ENCODE measurements at regions not wholly inside any gene's neighbourhood (a gene's known extent, or its start where the extent isn't known, plus 50 kb on each side); places are given as distances from the start of the nearest gene placed in this dataset.
"Not testable (repeated sequence)": the region's sequence is repeated elsewhere in the genome, so short reads cannot be mapped to it uniquely, and the experiment has no call there.

- no peak overlapping the region for H3K27ac ChIP-seq
- WGBS, 2 donors, result 79 to 84% methylated on average over 2 of the region's 2 CpGs
- H3K27me3 ChIP-seq, result no peaks in the 10 kb centered on the region
- intact Hi-C loops (cut with DNase I), result no loop called here
- H3K36me3 ChIP-seq (replicated peaks in 1 of 2; ENCODE audit: insufficient read depth in 1 of 2, low read depth in 2 of 2), result no peaks in the 10 kb centered on the region
- no peak for ATAC-seq
- H3K9me3 ChIP-seq, result no peaks in the 10 kb centered on the region
- DNase-seq, result no peak
- no peak overlapping the region for H3K4me3 ChIP-seq
- H3K4me1 ChIP-seq, result peaks cover 3% of the 10 kb centered on the region
- TF ChIP-seq POLR2A (IDR thresholded peaks at IDR 0.05), result no peak
- TF ChIP-seq CTCF (IDR thresholded peaks at IDR 0.05), result no peak
These were observed 1149.2 kb downstream of the UQCRFS1 start for GRCh38 chr19:28063702-28064101.

GRCh38 chr19:28061111-28061510 is 1151.8 kb downstream of the UQCRFS1 start:
- Histone ChIP-seq H3K36me3 (replicated peaks in 1 of 2; ENCODE audit: insufficient read depth in 1 of 2, low read depth in 2 of 2) (no peaks in the 10 kb centered on the region), H3K27me3 (no peaks in the 10 kb centered on the region), H3K4me3 (no peak overlapping the region), H3K27ac (no peak overlapping the region), H3K4me1 (no peaks in the 10 kb centered on the region), H3K9me3 (no peaks in the 10 kb centered on the region)
- TF ChIP-seq CTCF (IDR thresholded peaks at IDR 0.05), result no peak
- no peak for TF ChIP-seq POLR2A (IDR thresholded peaks at IDR 0.05)
- 33 to 50% methylated on average over 1 of the region's 1 CpG for WGBS, 2 donors
- peak in 3 of 4 donors; percentile 32 to 59 (median 32) for DNase-seq
- no peak for ATAC-seq
- intact Hi-C loops (cut with DNase I), result no loop called here

- H3K27ac ChIP-seq; H3K9me3 ChIP-seq; ATAC-seq; intact Hi-C loops (cut with DNase I); H3K27me3 ChIP-seq; H3K4me3 ChIP-seq; H3K4me1 ChIP-seq; H3K36me3 ChIP-seq (replicated peaks in 1 of 2; ENCODE audit: insufficient read depth in 1 of 2, low read depth in 2 of 2); DNase-seq: not testable (repeated sequence)
These were observed 1155.9 kb downstream of the UQCRFS1 start for GRCh38 chr19:28057026-28057425.

GRCh38 chr19:28051047-28051446 is 1161.9 kb downstream of the UQCRFS1 start:
- DNase-seq (peak in 2 of 4 donors; percentile 10 to 31), ATAC-seq (no peak)
- no peaks in the 10 kb centered on the region for H3K9me3 ChIP-seq
- WGBS, 2 donors, result 0 to 22% methylated on average over 1 to 6 of the region's 6 CpGs
- TF ChIP-seq CTCF (IDR thresholded peaks at IDR 0.05) (no peak), POLR2A (IDR thresholded peaks at IDR 0.05) (no peak)
- H3K36me3 ChIP-seq (replicated peaks in 1 of 2; ENCODE audit: insufficient read depth in 1 of 2, low read depth in 2 of 2), result no peaks in the 10 kb centered on the region
- no peak overlapping the region for H3K4me3 ChIP-seq
- intact Hi-C loops (cut with DNase I), result no loop called here
- no peak overlapping the region for H3K27ac ChIP-seq
- H3K27me3 ChIP-seq, result no peaks in the 10 kb centered on the region
- no peaks in the 10 kb centered on the region for H3K4me1 ChIP-seq

- intact Hi-C loops (cut with DNase I), result no loop called here
These were observed 1163.1 kb downstream of the UQCRFS1 start for GRCh38 chr19:28049875-28050274.

More at GRCh38 chr19:28049875-28050274, 1163.1 kb downstream of the UQCRFS1 start:
- no peaks in the 10 kb centered on the region for H3K9me3 ChIP-seq
- no peak overlapping the region for H3K4me3 ChIP-seq
- 67 to 80% methylated on average over 2 of the region's 2 CpGs for WGBS, 2 donors
- DNase-seq, result no peak
- no peak for ATAC-seq
- TF ChIP-seq CTCF (IDR thresholded peaks at IDR 0.05) (no peak), POLR2A (IDR thresholded peaks at IDR 0.05) (no peak)
- H3K27me3 ChIP-seq, result no peaks in the 10 kb centered on the region
- H3K4me1 ChIP-seq, result no peaks in the 10 kb centered on the region
- no peaks in the 10 kb centered on the region for H3K36me3 ChIP-seq (replicated peaks in 1 of 2; ENCODE audit: insufficient read depth in 1 of 2, low read depth in 2 of 2)
- H3K27ac ChIP-seq, result no peak overlapping the region
